AG10803 (cell line): ENCODE measurements at regions not wholly inside any gene's neighbourhood (a gene's known extent, or its start where the extent isn't known, plus 50 kb on each side); places are given as distances from the start of the nearest gene placed in this dataset.

Source experiments
- DNase-seq: peaks from one replicate; pipeline ENCODE4 v3.0.0; 2010; ENCODE audit warnings: low read depth
- H3K4me3 ChIP-seq: 2 replicates; pipeline ENCODE4 v1.5.1; 2011; ENCODE audit warnings: mild to moderate bottlenecking, low read length, control low read depth
- TF ChIP-seq, protein P1 (sequence below): conservative IDR thresholded peaks from 2 replicates; pipeline ENCODE4 v1.5.1; 2011; ENCODE audit warnings: mild to moderate bottlenecking, low read length, control low read depth, inconsistent platforms

- H3K4me3 ChIP-seq: no peak overlapping the region
- TF ChIP-seq, protein P1, sequence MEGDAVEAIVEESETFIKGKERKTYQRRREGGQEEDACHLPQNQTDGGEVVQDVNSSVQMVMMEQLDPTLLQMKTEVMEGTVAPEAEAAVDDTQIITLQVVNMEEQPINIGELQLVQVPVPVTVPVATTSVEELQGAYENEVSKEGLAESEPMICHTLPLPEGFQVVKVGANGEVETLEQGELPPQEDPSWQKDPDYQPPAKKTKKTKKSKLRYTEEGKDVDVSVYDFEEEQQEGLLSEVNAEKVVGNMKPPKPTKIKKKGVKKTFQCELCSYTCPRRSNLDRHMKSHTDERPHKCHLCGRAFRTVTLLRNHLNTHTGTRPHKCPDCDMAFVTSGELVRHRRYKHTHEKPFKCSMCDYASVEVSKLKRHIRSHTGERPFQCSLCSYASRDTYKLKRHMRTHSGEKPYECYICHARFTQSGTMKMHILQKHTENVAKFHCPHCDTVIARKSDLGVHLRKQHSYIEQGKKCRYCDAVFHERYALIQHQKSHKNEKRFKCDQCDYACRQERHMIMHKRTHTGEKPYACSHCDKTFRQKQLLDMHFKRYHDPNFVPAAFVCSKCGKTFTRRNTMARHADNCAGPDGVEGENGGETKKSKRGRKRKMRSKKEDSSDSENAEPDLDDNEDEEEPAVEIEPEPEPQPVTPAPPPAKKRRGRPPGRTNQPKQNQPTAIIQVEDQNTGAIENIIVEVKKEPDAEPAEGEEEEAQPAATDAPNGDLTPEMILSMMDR: no peak
- DNase-seq: no peak
Measured at GRCh38 chr9:93828331-93829097, 126.6 kb downstream of the BARX1 start.

DNA sequence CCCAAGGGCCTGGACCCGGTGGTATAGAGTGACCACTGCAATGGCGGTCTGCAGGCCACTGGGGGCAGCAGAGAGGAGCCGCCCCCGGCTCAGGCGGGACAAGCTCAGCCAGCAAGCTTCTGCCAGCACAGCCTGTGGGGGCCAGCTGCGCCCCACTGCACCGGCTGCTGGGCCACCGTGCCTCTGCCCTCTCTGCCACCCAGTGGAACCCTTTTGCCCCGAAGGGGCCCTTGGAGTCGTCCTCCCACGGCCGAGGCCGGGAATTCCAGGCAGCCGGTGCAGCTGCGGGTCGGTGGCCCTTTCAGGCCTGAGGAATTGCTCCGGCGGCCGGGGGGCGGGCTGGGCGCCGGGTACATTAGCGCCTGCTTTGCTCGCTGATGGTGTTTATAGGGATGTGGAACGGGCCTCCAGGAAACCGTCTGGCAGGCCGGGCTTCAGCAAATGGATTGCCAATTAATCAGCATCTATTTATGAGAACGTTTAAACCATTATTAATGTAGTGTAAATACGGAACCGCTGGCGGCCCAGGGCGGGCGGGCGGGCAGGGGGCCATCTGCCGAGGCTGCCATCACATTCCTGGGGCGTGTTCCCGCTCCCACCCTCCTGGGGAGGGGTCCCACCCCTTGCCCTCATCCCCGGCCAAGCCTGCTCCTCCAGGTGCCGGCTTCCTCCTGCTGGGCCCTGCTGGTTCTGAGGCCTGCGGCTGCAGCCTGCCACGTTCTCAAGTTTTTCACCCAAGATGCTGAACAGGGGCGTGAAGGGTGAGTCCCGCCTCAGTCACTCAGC is 127.4 kb downstream of the BARX1 start:
- peak overlapping the region; percentile 43 for H3K4me3 ChIP-seq
- DNase-seq: peak; percentile 43
- TF ChIP-seq, protein P1: peak; percentile 75

DNA sequence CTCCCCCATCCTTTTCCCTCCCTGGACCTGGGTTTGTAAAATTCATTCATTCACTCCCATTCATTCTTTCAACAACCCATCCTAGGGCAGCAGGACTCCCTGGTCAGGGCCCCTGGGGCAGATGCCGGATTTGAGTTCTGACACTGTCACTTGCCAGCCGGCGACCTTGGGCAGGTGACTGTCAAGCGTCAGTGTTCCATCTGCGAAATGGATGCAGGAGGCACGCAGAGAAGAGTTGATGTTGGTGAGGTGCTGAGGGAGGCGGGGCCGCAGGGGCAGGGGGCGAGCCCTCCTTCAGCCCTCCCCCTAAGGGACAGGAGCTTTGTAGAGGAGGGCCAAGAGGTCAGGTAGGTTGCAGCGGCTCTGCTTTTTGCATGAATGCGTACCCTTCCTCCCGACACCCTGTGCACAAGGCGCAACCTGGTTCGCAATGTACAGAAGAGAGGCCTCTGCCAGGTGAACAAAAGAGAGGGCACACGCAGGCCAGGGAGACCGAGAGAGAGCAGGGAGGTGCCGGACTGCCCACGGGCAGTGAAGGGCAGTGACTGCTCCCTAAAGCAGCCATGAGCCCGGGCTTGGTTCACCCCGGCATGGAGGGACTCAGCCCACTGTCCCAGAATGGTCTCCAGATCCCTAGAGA is 128.1 kb downstream of the BARX1 start:
- H3K4me3 ChIP-seq: no peak overlapping the region
- no peak for DNase-seq
- TF ChIP-seq, protein P1: no peak

GRCh38 chr9:93826209-93826608 is 128.9 kb downstream of the BARX1 start:
- no peak for DNase-seq
- TF ChIP-seq, protein P1: no peak
- no peak overlapping the region for H3K4me3 ChIP-seq

GRCh38 chr9:93825348-93826115 is 129.6 kb downstream of the BARX1 start:
- TF ChIP-seq, protein P1: no peak
- H3K4me3 ChIP-seq: no peak overlapping the region
- DNase-seq: no peak

- no peak overlapping the region for H3K4me3 ChIP-seq
- TF ChIP-seq, protein P1: no peak
- no peak for DNase-seq
Measured at GRCh38 chr9:93824386-93825294, 130.5 kb downstream of the BARX1 start.
